H1 (cell line): ENCODE measurements at regions not wholly inside any gene's neighbourhood (a gene's known extent, or its start where the extent isn't known, plus 50 kb on each side); places are given as distances from the start of the nearest gene placed in this dataset.

Experiments
- CTCF ChIA-PET: fragments of 300-600 bp; sonication (Branson Sonifier 250); formaldehyde crosslinking; loops from one replicate; lab custom pipeline; 2021; ENCODE audit not compliant: partially characterized antibody; lab: Charles Lee
- POLR2A ChIA-PET: fragments of 300-600 bp; sonication (Branson Sonifier 250); formaldehyde crosslinking; loops from one replicate; lab custom pipeline; 2021; ENCODE audit warnings: inconsistent platforms; ENCODE audit not compliant: partially characterized antibody; lab: Charles Lee
- DNase-seq, 2 experiments: peaks; one replicate each; pipeline versions ENCODE4 v3.0.0 to v3.0.0-alpha.2; 2010 to 2022; ENCODE audit warnings: low spot score in 2 of 2, low read depth in 1 of 2, mixed read lengths in 1 of 2
- FAIRE-seq: peaks from 2 replicates; lab custom pipeline; 2011; peaks lifted over from hg19 to GRCh38; lab: Jason Lieb, UNC
- H2AFZ ChIP-seq: 2 replicates; pipeline ENCODE4 v1.8.1; 2012; ENCODE audit warnings: low read length, inconsistent platforms
- H2AK5ac ChIP-seq: 2 replicates; pipeline ENCODE4 v1.6.1; 2013; ENCODE audit warnings: low read depth, low read length
- H2BK120ac ChIP-seq: replicated peaks from 2 replicates; pipeline ENCODE3; 2013; ENCODE audit warnings: low read depth, low read length, inconsistent platforms
- H2BK12ac ChIP-seq: 2 replicates; pipeline ENCODE4 v1.6.1; 2013; ENCODE audit warnings: low read depth, low read length
- H2BK15ac ChIP-seq: 2 replicates; pipeline ENCODE4 v1.6.1; 2013; ENCODE audit warnings: low read length
- H2BK20ac ChIP-seq: 2 replicates; pipeline ENCODE4 v1.6.1; 2013; ENCODE audit warnings: low read length
- H2BK5ac ChIP-seq: 2 replicates; pipeline ENCODE4 v1.6.1; 2013; ENCODE audit warnings: low read depth, low read length
- H3K14ac ChIP-seq: 2 replicates; pipeline ENCODE4 v1.6.1; 2013; ENCODE audit warnings: inconsistent platforms; ENCODE audit not compliant: insufficient read length
- H3K18ac ChIP-seq: 2 replicates; pipeline ENCODE4 v1.6.1; 2013; ENCODE audit warnings: low read length; ENCODE audit errors: extremely low read depth
- H3K23ac ChIP-seq: 2 replicates; pipeline ENCODE4 v1.6.1; 2013; ENCODE audit warnings: inconsistent platforms; ENCODE audit not compliant: insufficient read length
- H3K23me2 ChIP-seq: 2 replicates; pipeline ENCODE4 v1.6.1; 2013; ENCODE audit warnings: low read depth, low read length
- H3K27ac ChIP-seq: 2 replicates; pipeline ENCODE4 v1.6.1; 2011; ENCODE audit warnings: low read depth, low read length, inconsistent platforms
- H3K27me3 ChIP-seq, 4 experiments: replicated peaks in 1 of 4; 1 replicate in 1 of 4; 2 replicates in 3 of 4; pipeline versions ENCODE4 v1.6.1 to v1.8.1; 2011 to 2013; ENCODE audit warnings: low read length in 3 of 4, mild to moderate bottlenecking in 3 of 4, inconsistent platforms in 2 of 4, mixed read lengths in 2 of 4, moderate library complexity in 1 of 4; ENCODE audit not compliant: control insufficient read depth in 3 of 4, insufficient read depth in 3 of 4; ENCODE audit errors: extremely low read depth in 1 of 4
- H3K36me3 ChIP-seq, 4 experiments: 2 replicates each; pipeline versions ENCODE4 v1.6.1 to v1.8.1; 2011 to 2013; ENCODE audit warnings: mild to moderate bottlenecking in 4 of 4, low read length in 3 of 4, moderate library complexity in 2 of 4, control low read depth in 1 of 4, inconsistent platforms in 1 of 4; ENCODE audit not compliant: insufficient read depth in 4 of 4, control insufficient read depth in 2 of 4
- H3K4ac ChIP-seq: replicated peaks from 2 replicates; pipeline ENCODE3; 2013; ENCODE audit warnings: low read length, low read depth, mixed read lengths, inconsistent platforms; ENCODE audit not compliant: insufficient read length
- H3K4me1 ChIP-seq, 4 experiments: replicated peaks in 1 of 4; 1 replicate in 1 of 4; 2 replicates in 3 of 4; pipeline versions ENCODE4 v1.6.1 to v1.8.1; 2011 to 2013; ENCODE audit warnings: low read length in 3 of 4, inconsistent platforms in 2 of 4, mixed read lengths in 1 of 4; ENCODE audit not compliant: insufficient read depth in 4 of 4, control insufficient read depth in 3 of 4
- H3K4me2 ChIP-seq, 2 experiments: 2 replicates each; pipeline versions ENCODE4 v1.6.1 to v1.8.1; 2011 to 2013; ENCODE audit warnings: low read depth in 2 of 2, low read length in 2 of 2, control low read depth in 1 of 2, inconsistent platforms in 1 of 2, mild to moderate bottlenecking in 1 of 2; ENCODE audit not compliant: insufficient read depth in 1 of 2
- H3K4me3 ChIP-seq, 4 experiments: fragments of 200-600, 300-600 bp in 1 of 4; sonication (generic), shearing (Covaris generic), sonication (Bioruptor Twin) in 1 of 4; 2 replicates each; pipeline versions ENCODE4 v1.5.1 to v1.8.1; 2011 to 2016; ENCODE audit warnings: low read length in 4 of 4, low read depth in 3 of 4, control low read depth in 2 of 4, inconsistent platforms in 2 of 4, mild to moderate bottlenecking in 2 of 4, mixed read lengths in 1 of 4, moderate library complexity in 1 of 4; ENCODE audit not compliant: insufficient read depth in 2 of 4; ENCODE audit errors: extremely low read depth in 1 of 4
- H3K56ac ChIP-seq: replicated peaks from 2 replicates; pipeline ENCODE3; 2013; ENCODE audit warnings: low read depth, mild to moderate bottlenecking, mixed read lengths, low read length, inconsistent platforms; ENCODE audit not compliant: insufficient read length
- H3K79me1 ChIP-seq: 2 replicates; pipeline ENCODE4 v1.6.1; 2013; ENCODE audit warnings: low read depth, low read length, control low read depth
- H3K79me2 ChIP-seq, 2 experiments: 2 replicates each; pipeline versions ENCODE4 v1.6.1 to v1.8.1; 2012 to 2013; ENCODE audit warnings: low read length in 2 of 2, mild to moderate bottlenecking in 2 of 2, inconsistent platforms in 1 of 2; ENCODE audit not compliant: insufficient read depth in 2 of 2, control insufficient read depth in 1 of 2
- H3K9ac ChIP-seq, 4 experiments: replicated peaks in 1 of 4; 1 replicate in 1 of 4; 2 replicates in 3 of 4; pipeline versions ENCODE4 v1.6.1 to v1.8.1; 2011 to 2013; ENCODE audit warnings: low read depth in 3 of 4, low read length in 3 of 4, control low read depth in 2 of 4, mild to moderate bottlenecking in 2 of 4, moderate library complexity in 2 of 4, inconsistent platforms in 1 of 4; ENCODE audit errors: extremely low read depth in 1 of 4
- H3K9me3 ChIP-seq, 2 experiments: 2 replicates each; pipeline versions ENCODE4 v1.6.1 to v1.8.1; 2012 to 2013; ENCODE audit warnings: mild to moderate bottlenecking in 2 of 2, moderate library complexity in 2 of 2, control low read depth in 1 of 2, inconsistent platforms in 1 of 2, low read depth in 1 of 2, low read length in 1 of 2, mixed read lengths in 1 of 2; ENCODE audit not compliant: insufficient read depth in 2 of 2
- H4K20me1 ChIP-seq, 2 experiments: replicated peaks in 1 of 2; 2 replicates each; pipeline versions ENCODE3 to v1.8.1; 2011 to 2013; ENCODE audit warnings: inconsistent platforms in 2 of 2, low read length in 2 of 2, mild to moderate bottlenecking in 1 of 2; ENCODE audit not compliant: insufficient read depth in 2 of 2, control insufficient read depth in 1 of 2
- H4K5ac ChIP-seq: 2 replicates; pipeline ENCODE4 v1.6.1; 2013; ENCODE audit warnings: low read length, low read depth, mixed read lengths, inconsistent platforms; ENCODE audit not compliant: insufficient read length
- H4K8ac ChIP-seq: 2 replicates; pipeline ENCODE4 v1.8.0; 2013; ENCODE audit warnings: mild to moderate bottlenecking, moderate library complexity, low read length, inconsistent platforms; ENCODE audit not compliant: insufficient read depth; ENCODE audit errors: extremely low read depth
- H4K91ac ChIP-seq: replicated peaks from 2 replicates; pipeline ENCODE3; 2013; ENCODE audit warnings: low read length, mixed read lengths, inconsistent platforms; ENCODE audit not compliant: insufficient read length
- BCL11A ChIP-seq, 2 experiments: IDR thresholded peaks; one replicate each; pipeline ENCODE4 v1.6.1; 2011; ENCODE audit warnings: low read depth in 2 of 2, low read length in 2 of 2, mild to moderate bottlenecking in 2 of 2
- EZH2 ChIP-seq: fragments of 200-600 bp; sonication (generic); IDR thresholded peaks from 2 replicates; pipeline ENCODE4 v1.7.1; 2012; ENCODE audit warnings: low read depth, mild to moderate bottlenecking, moderate library complexity, low read length, inconsistent platforms; ENCODE audit not compliant: severe bottlenecking
- KDM4A ChIP-seq: IDR thresholded peaks from one replicate; pipeline ENCODE4 v1.7.1; 2012; ENCODE audit warnings: low read depth, mild to moderate bottlenecking, moderate library complexity, low read length, inconsistent platforms; ENCODE audit not compliant: severe bottlenecking
- SUZ12 ChIP-seq: fragments of 200-600 bp; sonication (generic); IDR thresholded peaks from 2 replicates; pipeline ENCODE4 v1.6.1; 2012; ENCODE audit warnings: mild to moderate bottlenecking, inconsistent platforms, low read length, moderate library complexity, mixed read lengths
- WGBS, 2 experiments: shearing (Covaris generic) in 1 of 2; methylation state at CpG; one replicate each; pipeline versions ENCODE4 v1.1.6 to v1.1.7; 2013 to 2015; ENCODE audit warnings: low lambda C conversion rate in 2 of 2, mixed read lengths in 2 of 2, inconsistent platforms in 1 of 2, low coverage in 1 of 2, missing lambda C conversion rate in 1 of 2; ENCODE audit not compliant: insufficient replicate concordance in 2 of 2, insufficient coverage in 1 of 2, insufficient read length in 1 of 2; ENCODE audit errors: extremely low coverage in 1 of 2, missing lambda C conversion rate in 1 of 2; 5-methylcytosine and 5-hydroxymethylcytosine counted together
- TF ChIP-seq, protein P1 (sequence below): IDR thresholded peaks from 2 replicates; pipeline ENCODE4 v1.6.1; 2012; ENCODE audit warnings: inconsistent platforms

DNA sequence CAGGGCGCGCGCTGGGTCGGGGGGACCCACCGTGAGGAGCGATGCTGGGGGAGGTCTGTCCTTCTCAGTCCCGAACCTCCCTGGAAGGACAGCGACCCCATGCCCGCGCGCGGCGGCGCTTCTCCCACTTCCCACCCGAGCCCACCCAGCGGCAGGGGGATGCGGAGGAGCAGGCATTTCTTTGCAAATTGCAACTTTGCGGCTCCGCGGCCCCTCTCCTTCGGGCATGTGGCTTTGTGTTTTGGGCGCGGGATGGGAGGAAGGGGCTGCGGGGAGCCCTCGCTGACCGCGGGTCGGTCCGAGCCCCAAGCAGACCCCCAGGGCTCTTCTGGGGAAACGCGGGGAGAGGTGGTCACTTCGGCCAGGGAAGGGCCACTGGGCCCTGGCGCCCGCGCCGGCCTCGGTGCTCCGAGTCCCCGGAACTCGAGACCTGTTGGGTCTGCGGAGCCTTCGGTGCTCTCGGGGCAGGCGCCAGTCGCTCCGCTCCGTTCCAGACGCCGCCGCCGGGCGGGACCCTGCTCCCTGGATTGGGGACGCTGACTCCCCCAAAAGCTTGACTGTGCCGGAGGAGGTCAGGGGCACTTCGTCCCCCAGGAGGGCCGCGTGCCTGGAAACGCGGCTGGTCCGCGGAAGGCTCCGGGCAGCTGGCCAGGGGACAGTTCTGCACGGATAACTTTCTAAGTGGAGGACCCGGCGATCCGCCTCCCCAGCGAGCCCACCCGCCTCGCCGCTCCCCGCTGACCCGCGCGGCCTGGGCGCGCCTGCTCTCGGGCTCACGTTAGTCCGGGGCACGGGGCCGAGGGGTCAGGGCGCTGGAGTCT lies 164.2 kb upstream of the DPP6 start:
- H2BK12ac ChIP-seq: no peak overlapping the region
- H3K36me3 ChIP-seq: no peaks in the 10 kb centered on the region
- H3K4me1 ChIP-seq: no peaks in the 10 kb centered on the region; a peak in 1 of 7 replicates
- ChIA-PET POLR2A (no interaction called here), CTCF (interaction anchor here (1.2 to 1.5 kb wide), 2 partner anchors 9 to 14 kb away, joined by 4 to 5 read pairs; no protein-coding TSS in a partner anchor)
- FAIRE-seq: no peak
- H2BK15ac ChIP-seq: no peak overlapping the region
- no peak overlapping the region for H3K9ac ChIP-seq
- H3K14ac ChIP-seq: no peak overlapping the region
- H2BK20ac ChIP-seq: no peak overlapping the region
- no peak overlapping the region for H2BK120ac ChIP-seq
- H3K9me3 ChIP-seq: peaks cover 11 to 54% of the 10 kb centered on the region in 2 experiments; a peak in 3 of 4 replicates
- H3K79me1 ChIP-seq: no peaks in the 10 kb centered on the region
- no peak overlapping the region for H3K4ac ChIP-seq
- H3K4me2 ChIP-seq: peak overlapping the region; percentile 76 to 89
- peaks cover 11% of the 10 kb centered on the region; the same call in 1 of the 2 replicates for H3K23me2 ChIP-seq
- TF ChIP-seq EZH2 (peak; percentile 52), SUZ12 (peak; percentile 74), KDM4A (peak; percentile 69), BCL11A (IDR thresholded peaks at IDR 0.05; ENCODE audit: low read depth in 2 of 2, low read length in 2 of 2) (no peak)
- TF ChIP-seq, protein P1, sequence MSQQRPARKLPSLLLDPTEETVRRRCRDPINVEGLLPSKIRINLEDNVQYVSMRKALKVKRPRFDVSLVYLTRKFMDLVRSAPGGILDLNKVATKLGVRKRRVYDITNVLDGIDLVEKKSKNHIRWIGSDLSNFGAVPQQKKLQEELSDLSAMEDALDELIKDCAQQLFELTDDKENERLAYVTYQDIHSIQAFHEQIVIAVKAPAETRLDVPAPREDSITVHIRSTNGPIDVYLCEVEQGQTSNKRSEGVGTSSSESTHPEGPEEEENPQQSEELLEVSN: peak; percentile 18; the same call in 1 of the 2 replicates
- TF ChIP-seq, all 59 proteins: peak for 4
- Histone ChIP-seq H4K8ac (peak overlapping the region; percentile 3), H3K27me3 (peaks cover 10 to 50% (median 40%) of the 10 kb centered on the region in 4 experiments), H3K56ac (no peak overlapping the region), H3K18ac (no peak overlapping the region), H2AK5ac (no peak overlapping the region), H3K4me3 (peak overlapping the region; percentile 26 to 68 (median 31)), H3K27ac (no peak overlapping the region), H2AFZ (no peak overlapping the region; the same call in 1 of the 2 replicates), H3K23ac (no peak overlapping the region), H4K20me1 (peaks cover 0 to 2% of the 10 kb centered on the region in 2 experiments), H4K91ac (no peak overlapping the region), H3K79me2 (no peaks in the 10 kb centered on the region), H4K5ac (no peak overlapping the region), H2BK5ac (no peak overlapping the region)
- DNase-seq: peak in 1 of 2 experiments; percentile 72
- 48% methylated on average over 48 of the region's 82 CpGs; no CpG with 5 or more reads in 1 of the 2 experiments for WGBS, 2 experiments
